ENCODE measurements at regions not wholly inside any gene's neighbourhood (a gene's known extent, or its start where the extent isn't known, plus 50 kb on each side); places are given as distances from the start of the nearest gene placed in this dataset.
"Not testable (repeated sequence)": the region's sequence is repeated elsewhere in the genome, so short reads cannot be mapped to it uniquely, and the experiment has no call there.

- DNase-seq (ENCODE audit: low read depth, low spot score) = not testable (repeated sequence)
Observed at GRCh38 chr1:234779600-234779999, 169.6 kb upstream of the IRF2BP2 start.

DNA sequence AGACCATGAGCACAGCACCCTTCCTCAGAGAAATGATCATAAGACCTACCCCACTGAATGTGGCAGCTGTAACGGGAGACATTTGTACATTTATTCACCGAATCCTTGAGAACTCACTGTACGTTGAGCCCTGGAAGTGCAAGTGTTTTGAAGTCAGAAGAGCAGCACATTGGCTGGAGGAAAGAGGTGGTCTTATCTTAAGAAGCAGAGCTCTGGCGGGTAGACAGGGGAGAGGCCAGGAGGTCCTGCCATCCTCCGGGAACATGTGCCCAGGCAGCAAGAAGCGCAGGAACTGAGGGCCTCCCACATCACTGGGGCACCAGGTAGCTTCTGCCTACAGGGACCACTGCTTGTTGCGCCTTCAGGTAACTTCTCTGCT is 169.2 kb upstream of the IRF2BP2 start:
- DNase-seq (ENCODE audit: low read depth, low spot score) = no peak

GRCh38 chr1:234778221-234779159 is 168.5 kb upstream of the IRF2BP2 start:
- DNase-seq (ENCODE audit: low read depth, low spot score) = peak; percentile 89

- no peak for DNase-seq (ENCODE audit: low read depth, low spot score)
Observed at GRCh38 chr1:234777856-234778220, 167.9 kb upstream of the IRF2BP2 start.

GRCh38 chr1:234776876-234777855 is 167.2 kb upstream of the IRF2BP2 start:
- no peak for DNase-seq (ENCODE audit: low read depth, low spot score)

DNA sequence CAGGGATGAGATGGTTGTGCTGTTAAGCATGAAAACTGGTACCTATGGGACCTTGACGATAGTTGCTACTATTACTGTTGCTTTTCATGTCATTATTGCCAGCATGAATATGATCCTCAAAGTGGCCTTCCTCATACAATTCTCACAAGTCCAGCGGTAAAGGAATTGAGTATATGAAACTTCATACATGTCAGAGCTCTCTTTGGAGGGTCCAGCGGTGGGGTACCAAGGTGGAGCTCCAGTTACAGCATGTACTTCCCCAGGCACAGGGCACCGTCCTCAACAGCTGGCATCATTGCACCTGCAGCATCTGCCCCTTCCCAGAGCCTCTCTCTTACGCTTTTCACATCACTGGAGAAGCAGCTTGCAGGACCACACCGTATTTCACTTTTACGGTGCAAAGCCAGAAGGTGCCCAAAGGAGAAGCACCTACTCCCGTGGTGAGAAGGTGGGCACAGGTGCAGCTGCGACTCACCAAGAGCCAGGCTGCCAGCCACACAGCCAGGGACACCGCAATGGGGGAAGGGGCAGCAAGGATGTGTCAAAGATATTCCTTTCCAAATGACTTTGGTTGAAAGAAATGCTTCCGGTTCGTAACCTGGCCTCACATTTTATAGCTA is 166.4 kb upstream of the IRF2BP2 start:
- DNase-seq (ENCODE audit: low read depth, low spot score) = no peak

GRCh38 chr1:234775477-234776246 is 165.7 kb upstream of the IRF2BP2 start:
- no peak for DNase-seq (ENCODE audit: low read depth, low spot score)

DNA sequence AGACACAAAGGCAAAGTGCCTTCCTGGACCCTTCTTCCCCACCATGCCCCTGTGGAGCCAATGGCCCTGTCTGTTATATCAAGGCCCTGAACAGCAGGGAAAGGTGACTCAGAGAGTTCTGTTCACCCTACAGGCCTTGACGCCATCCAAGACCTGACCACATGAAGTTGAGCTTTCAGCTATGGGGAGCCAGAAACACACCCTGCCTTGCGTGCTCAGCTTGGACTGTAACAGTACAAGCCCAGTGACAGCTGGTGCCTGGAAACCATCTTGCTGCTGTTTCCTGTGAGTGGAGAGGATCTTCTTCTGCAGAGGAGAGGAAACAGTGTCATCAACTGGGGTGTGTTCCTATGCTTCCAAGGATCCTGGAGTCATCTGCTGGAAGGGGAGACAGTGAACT is 165.0 kb upstream of the IRF2BP2 start:
- DNase-seq (ENCODE audit: low read depth, low spot score) = no peak

- DNase-seq (ENCODE audit: low read depth, low spot score) = no peak
Observed at GRCh38 chr1:234773936-234774677, 164.1 kb upstream of the IRF2BP2 start.

GRCh38 chr1:234772345-234773147 is 162.6 kb upstream of the IRF2BP2 start:
- DNase-seq (ENCODE audit: low read depth, low spot score) = peak; percentile 91

DNA sequence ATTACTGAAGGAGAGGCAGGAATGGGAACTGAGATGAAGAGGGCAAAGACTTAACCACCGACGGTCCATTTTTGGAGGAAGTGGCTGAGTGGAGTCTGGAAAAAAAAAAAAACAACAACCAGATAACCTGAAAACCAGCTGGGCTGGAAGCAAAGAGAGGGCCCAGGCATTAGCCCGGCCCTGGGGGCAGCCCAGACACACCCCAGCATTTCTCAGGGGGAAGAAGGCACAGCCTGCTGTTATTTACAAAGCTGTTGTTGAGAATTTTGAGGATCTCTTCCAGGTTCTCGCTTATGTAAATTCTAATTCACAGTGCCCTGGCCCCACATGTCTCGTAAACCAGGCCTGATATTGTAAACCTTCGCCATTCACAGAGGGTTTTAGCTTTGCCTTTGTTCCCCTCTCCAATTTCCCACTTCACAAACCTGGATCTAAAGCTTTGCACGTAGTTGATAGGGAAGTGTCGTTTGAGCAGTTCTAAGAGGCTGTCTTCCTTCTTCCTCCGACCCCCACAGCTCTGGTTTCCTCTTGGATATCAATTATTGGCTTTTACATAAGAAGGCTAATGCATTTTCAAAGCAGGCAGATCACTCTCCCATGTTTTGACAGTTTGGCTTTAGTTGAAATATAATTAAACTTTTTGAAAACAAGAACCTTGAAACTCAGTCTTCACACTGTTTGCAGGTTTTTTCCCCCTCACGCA is 161.8 kb upstream of the IRF2BP2 start:
- DNase-seq (ENCODE audit: low read depth, low spot score) = peak; percentile 68

- DNase-seq (ENCODE audit: low read depth, low spot score) = no peak
Observed at GRCh38 chr1:234770924-234771540, 161.1 kb upstream of the IRF2BP2 start.

DNA sequence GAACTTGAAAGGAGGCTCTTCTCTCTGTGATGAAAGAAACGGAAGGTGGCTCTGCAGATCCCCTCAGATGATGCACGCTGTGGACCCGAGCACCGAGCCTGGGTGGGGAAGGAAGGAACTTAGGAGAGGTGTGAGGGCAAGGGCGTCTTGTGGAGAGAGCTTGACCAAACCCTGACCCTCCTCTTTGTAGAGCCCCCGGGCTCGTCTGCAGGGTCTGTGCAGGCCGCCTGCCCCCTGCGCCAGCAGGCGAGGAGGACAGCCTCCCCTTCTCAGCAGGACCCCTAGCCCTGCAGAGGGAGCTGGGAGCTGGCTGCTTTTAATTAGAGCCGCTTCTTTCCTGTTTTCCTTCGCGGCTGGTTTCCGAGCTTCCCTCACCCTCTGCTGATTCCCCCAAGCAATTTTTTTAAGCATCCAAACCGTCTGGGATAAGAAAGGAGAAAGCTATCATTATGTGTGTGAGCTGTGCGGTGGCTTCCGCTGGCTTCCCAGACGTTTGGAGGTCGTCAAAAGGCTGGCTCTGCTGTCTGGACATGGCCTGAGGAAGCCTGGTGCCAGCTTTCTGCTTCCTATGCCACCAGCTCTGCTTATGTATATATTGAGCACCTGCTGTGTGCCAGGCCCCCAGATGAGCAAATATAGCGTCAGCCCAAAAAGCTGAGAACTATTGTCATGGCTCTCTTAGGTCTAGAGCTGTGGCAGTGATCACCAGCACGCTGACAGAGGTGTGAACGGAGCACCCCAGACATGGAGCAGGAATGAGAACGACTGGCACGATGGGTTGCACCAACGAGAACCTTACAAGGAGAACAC is 160.2 kb upstream of the IRF2BP2 start:
- peak; percentile 82 for DNase-seq (ENCODE audit: low read depth, low spot score)

- DNase-seq (ENCODE audit: low read depth, low spot score) = no peak
Observed at GRCh38 chr1:234769284-234769985, 159.5 kb upstream of the IRF2BP2 start.

GRCh38 chr1:234768569-234769283 is 158.7 kb upstream of the IRF2BP2 start:
- no peak for DNase-seq (ENCODE audit: low read depth, low spot score)

- no peak for DNase-seq (ENCODE audit: low read depth, low spot score)
Observed at GRCh38 chr1:234768171-234768568, 158.2 kb upstream of the IRF2BP2 start.
